WI38 (cell line): ENCODE measurements at regions not wholly inside any gene's neighbourhood (a gene's known extent, or its start where the extent isn't known, plus 50 kb on each side); places are given as distances from the start of the nearest gene placed in this dataset.
"Not testable (repeated sequence)": the region's sequence is repeated elsewhere in the genome, so short reads cannot be mapped to it uniquely, and the experiment has no call there.

Source experiments
- H3K4me3 ChIP-seq: 2 replicates; pipeline ENCODE4 v1.5.1; 2011; ENCODE audit warnings: low read depth, mild to moderate bottlenecking, control low read depth, low read length
- TF ChIP-seq, protein P1 (sequence below): IDR thresholded peaks from 2 replicates; pipeline ENCODE4 v1.5.1; 2012; ENCODE audit warnings: low read depth, mild to moderate bottlenecking, control low read depth, low read length

DNA sequence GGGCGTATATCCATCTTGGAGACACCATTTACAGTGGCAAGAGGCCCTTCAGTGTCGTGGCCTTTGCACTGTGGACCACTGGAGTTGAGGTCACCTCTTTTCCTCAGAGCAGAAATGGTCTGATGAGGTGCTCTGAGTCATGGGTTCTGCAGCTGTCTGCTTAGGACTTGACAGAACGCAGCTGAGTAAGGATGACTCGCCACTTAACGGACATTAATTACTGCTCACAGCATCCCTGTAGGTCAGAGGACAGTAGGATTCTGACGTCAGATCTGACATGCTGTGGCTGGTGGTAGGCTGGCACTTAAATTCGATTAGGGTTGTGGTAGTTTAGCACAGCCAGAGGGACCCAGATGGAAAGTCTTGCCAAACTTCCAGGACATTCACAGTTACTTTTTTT is 479.4 kb downstream of the DMAC1 start:
- no peak overlapping the region for H3K4me3 ChIP-seq
- TF ChIP-seq, protein P1, sequence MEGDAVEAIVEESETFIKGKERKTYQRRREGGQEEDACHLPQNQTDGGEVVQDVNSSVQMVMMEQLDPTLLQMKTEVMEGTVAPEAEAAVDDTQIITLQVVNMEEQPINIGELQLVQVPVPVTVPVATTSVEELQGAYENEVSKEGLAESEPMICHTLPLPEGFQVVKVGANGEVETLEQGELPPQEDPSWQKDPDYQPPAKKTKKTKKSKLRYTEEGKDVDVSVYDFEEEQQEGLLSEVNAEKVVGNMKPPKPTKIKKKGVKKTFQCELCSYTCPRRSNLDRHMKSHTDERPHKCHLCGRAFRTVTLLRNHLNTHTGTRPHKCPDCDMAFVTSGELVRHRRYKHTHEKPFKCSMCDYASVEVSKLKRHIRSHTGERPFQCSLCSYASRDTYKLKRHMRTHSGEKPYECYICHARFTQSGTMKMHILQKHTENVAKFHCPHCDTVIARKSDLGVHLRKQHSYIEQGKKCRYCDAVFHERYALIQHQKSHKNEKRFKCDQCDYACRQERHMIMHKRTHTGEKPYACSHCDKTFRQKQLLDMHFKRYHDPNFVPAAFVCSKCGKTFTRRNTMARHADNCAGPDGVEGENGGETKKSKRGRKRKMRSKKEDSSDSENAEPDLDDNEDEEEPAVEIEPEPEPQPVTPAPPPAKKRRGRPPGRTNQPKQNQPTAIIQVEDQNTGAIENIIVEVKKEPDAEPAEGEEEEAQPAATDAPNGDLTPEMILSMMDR = no peak

DNA sequence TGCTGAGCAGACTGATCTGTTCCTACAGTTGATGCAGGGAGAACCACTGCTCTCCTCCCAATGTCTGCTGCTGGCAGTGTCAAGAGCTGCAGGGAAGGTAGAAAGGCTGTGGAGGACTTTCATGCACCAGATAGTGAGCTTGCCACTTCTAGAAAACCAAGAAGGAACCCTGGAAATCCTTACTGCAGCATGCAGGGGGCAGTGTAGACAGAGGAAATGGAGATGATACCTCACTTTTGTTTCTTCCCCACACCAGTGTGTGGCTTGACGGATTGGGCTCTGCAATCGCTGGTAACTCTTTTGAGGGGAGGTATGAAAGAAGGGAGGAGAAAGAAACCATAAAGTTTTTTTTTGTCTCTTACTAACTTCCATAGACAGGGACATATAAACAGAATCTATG is 480.7 kb downstream of the DMAC1 start:
- H3K4me3 ChIP-seq = no peak overlapping the region
- TF ChIP-seq, protein P1 = no peak

DNA sequence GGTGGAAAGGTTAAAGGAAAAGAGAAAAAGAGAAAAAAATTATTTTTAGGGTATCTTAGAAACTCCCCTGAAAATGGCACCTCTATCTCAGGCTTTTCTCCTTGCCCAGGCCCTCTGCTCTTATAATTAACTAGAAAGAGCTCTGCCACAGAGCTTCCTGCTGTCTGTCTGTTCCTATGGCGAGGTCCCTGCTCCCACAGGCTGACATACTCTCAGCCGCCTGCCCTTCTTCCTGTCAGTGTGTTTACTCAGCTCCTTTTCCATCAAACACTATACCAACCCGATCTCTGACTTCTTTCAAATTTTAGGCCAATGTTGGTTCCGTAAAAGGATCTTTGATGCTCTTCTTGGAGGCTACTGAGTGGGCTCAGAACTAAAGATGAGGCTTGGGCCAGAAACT is 482.6 kb downstream of the DMAC1 start:
- no peak overlapping the region for H3K4me3 ChIP-seq
- TF ChIP-seq, protein P1 = no peak

DNA sequence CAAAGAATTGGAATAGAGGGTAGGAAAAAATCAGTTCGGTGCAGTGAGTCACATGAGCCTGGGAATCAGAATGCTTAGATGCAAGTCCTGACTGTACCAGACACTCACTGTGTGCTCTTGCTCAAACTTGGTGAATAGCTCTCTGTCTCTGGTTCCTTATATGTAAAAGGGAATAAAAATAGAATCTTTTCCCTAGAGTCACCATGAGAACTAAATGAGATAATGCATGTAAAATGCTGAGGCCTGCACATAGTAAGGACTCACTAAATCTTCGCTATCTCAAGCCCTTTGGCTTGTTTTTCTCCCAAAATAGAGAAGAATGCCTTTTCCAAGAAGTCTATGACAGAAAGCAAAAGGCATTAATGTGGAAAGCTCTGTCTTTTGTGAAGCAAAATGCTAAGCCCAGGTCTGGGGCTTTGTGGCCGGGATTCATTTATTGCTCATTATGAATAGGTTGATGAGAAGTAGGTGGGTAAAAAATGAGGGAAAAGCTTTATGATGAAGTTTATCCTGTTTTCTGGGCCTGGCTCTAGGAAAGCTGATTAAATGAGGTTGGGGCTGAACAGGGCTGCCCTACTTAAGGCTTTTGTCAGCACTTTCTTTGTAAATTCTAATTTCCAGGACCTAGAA is 483.3 kb downstream of the DMAC1 start:
- TF ChIP-seq, protein P1 = no peak

DNA sequence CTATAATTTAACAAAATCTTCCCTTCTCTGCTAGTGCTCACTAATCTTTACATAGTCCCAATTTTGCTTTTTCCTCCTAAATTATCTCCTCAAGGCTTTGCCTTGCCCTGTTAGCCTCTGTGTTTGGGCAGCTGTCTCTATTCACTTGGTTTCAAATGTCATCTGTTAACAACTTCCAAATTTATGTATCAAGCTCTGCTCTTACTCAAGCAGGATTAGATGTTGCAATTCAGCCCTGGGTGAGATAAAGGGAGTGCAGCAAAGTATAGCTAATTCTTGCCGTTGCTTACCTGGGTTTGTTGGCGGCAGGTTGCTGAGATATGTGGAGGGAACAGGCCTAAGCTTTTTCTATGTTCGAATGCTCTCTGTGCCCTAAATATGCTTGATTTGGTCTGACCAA is 483.8 kb downstream of the DMAC1 start:
- TF ChIP-seq, protein P1 = no peak
- H3K4me3 ChIP-seq = no peak overlapping the region

More for the DNA sequence above, 483.3 kb downstream of the DMAC1 start:
- no peak overlapping the region for H3K4me3 ChIP-seq

DNA sequence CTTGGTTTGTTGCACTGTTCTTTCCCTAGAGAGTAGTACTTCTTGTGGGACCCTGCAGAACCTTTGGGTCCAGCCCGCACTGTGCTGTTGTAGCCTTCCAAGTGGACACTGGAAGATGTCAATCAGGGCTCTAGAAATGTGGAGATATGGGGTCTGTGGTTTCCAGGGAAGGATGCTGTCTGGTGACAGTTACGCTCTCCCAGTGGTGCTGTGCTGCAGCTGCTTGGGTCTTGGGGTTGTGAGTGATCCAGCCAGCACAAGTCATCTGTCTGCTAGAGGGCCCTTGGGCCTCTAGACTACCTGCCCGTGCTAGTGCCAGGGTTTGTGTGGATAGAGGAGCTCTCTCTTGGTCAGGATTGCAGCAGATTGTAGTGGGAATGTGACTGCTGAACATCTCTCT is 484.5 kb downstream of the DMAC1 start:
- TF ChIP-seq, protein P1 = no peak
- no peak overlapping the region for H3K4me3 ChIP-seq

DNA sequence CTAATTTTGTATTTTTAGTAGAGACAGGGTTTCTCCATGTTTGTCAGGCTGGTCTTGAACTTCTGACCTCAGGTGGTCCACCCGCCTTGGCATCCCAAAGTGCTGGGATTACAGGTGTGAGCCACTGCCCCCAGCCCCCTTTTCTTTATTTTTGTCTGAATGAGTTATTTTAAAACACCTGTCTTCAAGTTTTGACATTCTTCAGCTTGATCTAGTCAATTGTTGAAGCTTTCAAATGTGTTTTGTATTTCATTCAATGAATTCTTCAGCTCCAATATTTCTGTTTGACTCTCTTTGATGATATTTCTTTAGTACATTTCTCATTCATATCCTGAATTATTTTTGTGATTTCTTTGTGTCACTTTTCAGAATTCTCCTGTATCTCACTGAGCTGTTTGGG is 486.2 kb downstream of the DMAC1 start:
- TF ChIP-seq, protein P1 = no peak
- no peak overlapping the region for H3K4me3 ChIP-seq

DNA sequence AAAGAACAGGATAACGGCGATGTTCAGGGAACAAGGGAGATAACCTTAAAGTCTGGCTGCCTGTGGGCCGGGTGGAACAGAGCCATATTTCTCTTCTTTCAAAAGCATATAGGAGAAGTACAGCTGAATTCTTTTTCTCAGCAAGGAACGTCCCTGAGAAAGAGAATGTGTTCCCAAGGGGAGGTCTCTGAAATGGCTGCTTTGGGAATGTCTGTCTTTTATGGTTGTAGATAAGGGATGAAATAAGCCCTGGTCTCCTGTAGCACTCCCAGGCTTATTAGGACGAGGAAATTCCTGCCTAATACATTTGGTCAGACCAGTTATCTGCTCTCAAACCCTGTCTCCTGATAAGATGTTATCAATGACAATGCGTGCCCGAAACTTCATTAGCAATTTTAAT is 490.5 kb downstream of the DMAC1 start:
- not testable (repeated sequence) for H3K4me3 ChIP-seq
